ENCODE measurements at regions not wholly inside any gene's neighbourhood (a gene's known extent, or its start where the extent isn't known, plus 50 kb on each side); places are given as distances from the start of the nearest gene placed in this dataset.

DNA sequence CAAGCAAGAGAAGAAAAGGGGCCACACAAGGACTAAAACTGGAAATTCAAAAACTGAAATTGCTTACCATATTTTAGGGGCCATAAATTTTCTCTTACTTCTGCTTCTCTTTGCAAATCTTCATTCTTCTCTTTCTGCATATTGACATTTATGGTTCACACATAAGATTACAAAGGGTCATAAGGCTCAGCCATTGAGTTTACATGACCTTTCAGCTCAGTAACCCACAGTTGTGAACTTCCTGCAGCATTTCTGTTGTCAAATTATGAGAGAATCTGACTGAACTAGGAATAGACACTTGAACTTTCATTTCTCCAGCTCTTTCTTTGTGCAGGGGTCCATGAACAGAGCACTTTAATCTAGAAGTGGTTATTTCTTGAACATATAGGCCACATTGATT lies 434.8 kb upstream of the CT83 start:
- Histone ChIP-seq H2BK5ac (ENCODE audit: insufficient read length, low read length) (no peak overlapping the region), H4K91ac (ENCODE audit: insufficient read length, low read depth, low read length) (no peak overlapping the region), H3T11ph (ENCODE audit: low read length) (no peak overlapping the region), H4K5ac (ENCODE audit: insufficient read length, low read depth, low read length) (no peak overlapping the region), H3K4ac (ENCODE audit: low read depth, low read length) (no peak overlapping the region), H3K23me2 (ENCODE audit: insufficient read length, low read depth, low read length, poor library complexity, severe bottlenecking) (no peaks in the 10 kb centered on the region), H3K79me2 (ENCODE audit: insufficient read depth, low read length) (no peaks in the 10 kb centered on the region), H3K27me3 (ENCODE audit: insufficient read depth, low read length) (no peaks in the 10 kb centered on the region), H3K79me1 (ENCODE audit: insufficient read depth, low read depth, low read length, poor library complexity, severe bottlenecking) (no peaks in the 10 kb centered on the region), H3K14ac (ENCODE audit: insufficient read depth, low read length) (no peak overlapping the region), H3K18ac (ENCODE audit: insufficient read length, low read depth, low read length) (no peak overlapping the region), H2AFZ (ENCODE audit: low read length) (no peak overlapping the region), H2BK20ac (ENCODE audit: low read depth, low read length, poor library complexity, severe bottlenecking) (no peak overlapping the region), H3K9ac (ENCODE audit: extremely low read depth, insufficient read length, low read length) (no peak overlapping the region), H3K27ac (ENCODE audit: insufficient read length, low read depth, low read length) (no peak overlapping the region), H4K20me1 (ENCODE audit: control insufficient read depth, insufficient read depth, insufficient read length) (no peaks in the 10 kb centered on the region), H3K56ac (ENCODE audit: insufficient read length, low read depth, low read length) (no peak overlapping the region), H3K23ac (ENCODE audit: insufficient read length, low read depth, low read length) (no peak overlapping the region), H2BK120ac (ENCODE audit: low read depth, low read length, poor library complexity, severe bottlenecking) (no peak overlapping the region), H2BK12ac (ENCODE audit: insufficient read length, low read depth, low read length) (no peak overlapping the region), H3K4me1 (ENCODE audit: insufficient read depth, low read length) (no peaks in the 10 kb centered on the region), H3K9me3 (ENCODE audit: control insufficient read depth, low read depth, low read length) (peaks cover 14% of the 10 kb centered on the region), H4K8ac (replicated peaks; ENCODE audit: insufficient read length, low read depth, low read length) (no peak overlapping the region), H2BK15ac (ENCODE audit: low read depth, low read length) (no peak overlapping the region), H3K4me2 (ENCODE audit: insufficient read depth, insufficient read length, low read length) (no peak overlapping the region), H2AK5ac (ENCODE audit: insufficient read length, low read length) (no peak overlapping the region)
- no peak overlapping the region for H3K27ac Mint-ChIP-seq
- H3K36me3 Mint-ChIP-seq (ENCODE audit: insufficient read depth in 1 of 3, low read depth in 3 of 3), result peaks cover 15 to 43% (median 23%) of the 10 kb centered on the region in 3 experiments
- H3K4me3 Mint-ChIP-seq, result no peak overlapping the region
- TF ChIP-seq CTCF (conservative IDR thresholded peaks at IDR 0.05), result no peak
- H3K9me3 Mint-ChIP-seq, result peaks cover 31 to 33% of the 10 kb centered on the region in 2 experiments
- DNase-seq, result no peak
- H3K4me1 Mint-ChIP-seq, result peaks cover 3% of the 10 kb centered on the region in 2 experiments; a peak in 1 of 4 replicates
- no peaks in the 10 kb centered on the region for H3K27me3 Mint-ChIP-seq (ENCODE audit: low read depth)
